Muscle of back (tissue), 3 donors: ENCODE measurements at regions not wholly inside any gene's neighbourhood (a gene's known extent, or its start where the extent isn't known, plus 50 kb on each side); places are given as distances from the start of the nearest gene placed in this dataset.

Source experiments
- DNase-seq, 3 donors: peaks; one replicate each; pipeline versions ENCODE4 v3.0.0 to v3.0.0-alpha.2; 2013

GRCh38 chr14:71863049-71863448, 69.2 kb upstream of the RGS6 start:
- no peak for DNase-seq

- no peak for DNase-seq
Observed at GRCh38 chr14:71863766-71864165, 68.5 kb upstream of the RGS6 start.
